Endothelial cell of umbilical vein (primary cell): ENCODE measurements at regions not wholly inside any gene's neighbourhood (a gene's known extent, or its start where the extent isn't known, plus 50 kb on each side); places are given as distances from the start of the nearest gene placed in this dataset.

Experiments
- EZH2 ChIP-seq: IDR thresholded peaks from 2 replicates; pipeline ENCODE4 v1.6.1; 2012; ENCODE audit warnings: borderline replicate concordance, low read depth, mild to moderate bottlenecking, moderate library complexity, low read length, inconsistent platforms; ENCODE audit not compliant: severe bottlenecking
- JUN ChIP-seq: IDR thresholded peaks from 2 replicates; pipeline ENCODE4 v1.6.1; 2011; ENCODE audit warnings: borderline replicate concordance, low read depth; ENCODE audit not compliant: insufficient read length, insufficient read depth
- MYC ChIP-seq: IDR thresholded peaks from one replicate; pipeline ENCODE4 v1.6.1; 2011; ENCODE audit warnings: mild to moderate bottlenecking, low read depth, low read length
- POLR2A ChIP-seq: IDR thresholded peaks from 2 replicates; pipeline ENCODE4 v1.6.1; 2012; ENCODE audit warnings: low read depth, mild to moderate bottlenecking, control low read depth, low read length
- POLR2AphosphoS5 ChIP-seq: IDR thresholded peaks from 2 replicates; pipeline ENCODE4 v1.6.1; 2012; ENCODE audit warnings: low read depth, mild to moderate bottlenecking, control low read depth, low read length, moderate library complexity; ENCODE audit not compliant: insufficient read depth
- TF ChIP-seq, protein P1 (sequence below), 2 donors: IDR thresholded peaks; 1 replicate in 1 of 2; 2 replicates in 1 of 2; pipeline ENCODE4 v1.5.1; 2011; ENCODE audit warnings: low read length in 2 of 2, mild to moderate bottlenecking in 2 of 2, moderate library complexity in 2 of 2, control low read depth in 1 of 2, inconsistent platforms in 1 of 2, low read depth in 1 of 2; ENCODE audit not compliant: insufficient read depth in 1 of 2; ENCODE audit errors: extremely low read depth in 1 of 2
- TF ChIP-seq, protein P2 (sequence below): IDR thresholded peaks from 2 replicates; pipeline ENCODE4 v1.6.1; 2011; ENCODE audit not compliant: insufficient read depth, insufficient read length

DNA sequence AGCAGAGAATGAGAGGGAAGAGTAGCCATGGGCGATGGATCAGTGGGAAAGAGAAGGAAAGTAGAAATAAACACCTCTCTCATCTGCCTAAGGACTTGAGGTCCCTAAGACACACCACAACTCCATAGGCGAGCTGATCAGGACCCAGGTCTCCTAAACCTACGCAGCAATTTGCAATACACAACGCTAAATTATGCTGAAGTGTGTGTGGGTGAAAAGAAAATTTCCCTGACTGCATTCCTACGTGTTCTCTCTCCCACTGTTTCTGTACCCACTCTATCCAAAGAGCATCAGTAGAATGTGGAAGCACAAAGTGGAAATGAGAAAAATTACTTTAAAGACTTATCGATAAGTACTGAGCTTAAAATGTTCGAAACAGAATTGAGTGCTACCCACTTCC lies 88.9 kb downstream of the RPS29 start:
- TF ChIP-seq, protein P1, sequence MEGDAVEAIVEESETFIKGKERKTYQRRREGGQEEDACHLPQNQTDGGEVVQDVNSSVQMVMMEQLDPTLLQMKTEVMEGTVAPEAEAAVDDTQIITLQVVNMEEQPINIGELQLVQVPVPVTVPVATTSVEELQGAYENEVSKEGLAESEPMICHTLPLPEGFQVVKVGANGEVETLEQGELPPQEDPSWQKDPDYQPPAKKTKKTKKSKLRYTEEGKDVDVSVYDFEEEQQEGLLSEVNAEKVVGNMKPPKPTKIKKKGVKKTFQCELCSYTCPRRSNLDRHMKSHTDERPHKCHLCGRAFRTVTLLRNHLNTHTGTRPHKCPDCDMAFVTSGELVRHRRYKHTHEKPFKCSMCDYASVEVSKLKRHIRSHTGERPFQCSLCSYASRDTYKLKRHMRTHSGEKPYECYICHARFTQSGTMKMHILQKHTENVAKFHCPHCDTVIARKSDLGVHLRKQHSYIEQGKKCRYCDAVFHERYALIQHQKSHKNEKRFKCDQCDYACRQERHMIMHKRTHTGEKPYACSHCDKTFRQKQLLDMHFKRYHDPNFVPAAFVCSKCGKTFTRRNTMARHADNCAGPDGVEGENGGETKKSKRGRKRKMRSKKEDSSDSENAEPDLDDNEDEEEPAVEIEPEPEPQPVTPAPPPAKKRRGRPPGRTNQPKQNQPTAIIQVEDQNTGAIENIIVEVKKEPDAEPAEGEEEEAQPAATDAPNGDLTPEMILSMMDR (IDR thresholded peaks at IDR 0.05; ENCODE audit: extremely low read depth in 1 of 2, insufficient read depth in 1 of 2, low read depth in 1 of 2, low read length in 2 of 2) = no peak
- TF ChIP-seq JUN = no peak
- no peak for TF ChIP-seq POLR2A
- no peak for TF ChIP-seq EZH2
- no peak for TF ChIP-seq POLR2AphosphoS5
- no peak for TF ChIP-seq MYC
- TF ChIP-seq, protein P2, sequence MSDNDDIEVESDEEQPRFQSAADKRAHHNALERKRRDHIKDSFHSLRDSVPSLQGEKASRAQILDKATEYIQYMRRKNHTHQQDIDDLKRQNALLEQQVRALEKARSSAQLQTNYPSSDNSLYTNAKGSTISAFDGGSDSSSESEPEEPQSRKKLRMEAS = no peak
